ENCODE measurements at regions not wholly inside any gene's neighbourhood (a gene's known extent, or its start where the extent isn't known, plus 50 kb on each side); places are given as distances from the start of the nearest gene placed in this dataset.
"Not testable (repeated sequence)": the region's sequence is repeated elsewhere in the genome, so short reads cannot be mapped to it uniquely, and the experiment has no call there.

- DNase-seq, result not testable (repeated sequence)
Observed at GRCh38 chr3:75611724-75612460, 52.2 kb upstream of the FRG2C start.

Measured in CD4-positive, alpha-beta T cell treated with Interleukin-17A for 4 hours (primary cell).